ENCODE measurements at regions not wholly inside any gene's neighbourhood (a gene's known extent, or its start where the extent isn't known, plus 50 kb on each side); places are given as distances from the start of the nearest gene placed in this dataset.
A peak's percentile ranks its signal among the peaks of the same experiment; 100 is the strongest.

GRCh38 chr3:194030372-194030771, 105.6 kb upstream of the HES1 start:
- WGBS, 2 donors, result 35 to 45% methylated on average over 4 of the region's 4 CpGs
- peak; percentile 75 to 90 (median 88) for DNase-seq

GRCh38 chr3:194031349-194031748, 104.6 kb upstream of the HES1 start:
- WGBS, 2 donors, result 98 to 99% methylated on average over 7 to 9 of the region's 9 CpGs
- H3K4me1 ChIP-seq, result peaks cover 14% of the 10 kb centered on the region
- TF ChIP-seq CTCF (IDR thresholded peaks at IDR 0.05) (no peak), POLR2A (IDR thresholded peaks at IDR 0.05) (no peak)
- no peaks in the 10 kb centered on the region for H3K36me3 ChIP-seq (replicated peaks in 1 of 2; ENCODE audit: insufficient read depth in 1 of 2, low read depth in 2 of 2)
- H3K9me3 ChIP-seq, result no peaks in the 10 kb centered on the region
- no peak for ATAC-seq
- no peak overlapping the region for H3K27ac ChIP-seq
- intact Hi-C loops (cut with DNase I), result no loop called here
- no peak for DNase-seq
- no peak overlapping the region for H3K4me3 ChIP-seq
- H3K27me3 ChIP-seq, result no peaks in the 10 kb centered on the region

More at GRCh38 chr3:194030372-194030771, 105.6 kb upstream of the HES1 start:
- TF ChIP-seq CTCF (IDR thresholded peaks at IDR 0.05), result no peak
- TF ChIP-seq POLR2A (IDR thresholded peaks at IDR 0.05), result no peak
- Histone ChIP-seq H3K36me3 (replicated peaks in 1 of 2; ENCODE audit: insufficient read depth in 1 of 2, low read depth in 2 of 2) (no peaks in the 10 kb centered on the region), H3K27me3 (no peaks in the 10 kb centered on the region), H3K27ac (peak overlapping the region in 1 of 4 donors; percentile 12), H3K9me3 (no peaks in the 10 kb centered on the region), H3K4me3 (no peak overlapping the region), H3K4me1 (peaks cover 14% of the 10 kb centered on the region)
- intact Hi-C loops (cut with DNase I), result no loop called here
- peak; percentile 86 for ATAC-seq

GRCh38 chr3:194031867-194032635, 103.9 kb upstream of the HES1 start:
- Histone ChIP-seq H3K36me3 (replicated peaks in 1 of 2; ENCODE audit: insufficient read depth in 1 of 2, low read depth in 2 of 2) (no peaks in the 10 kb centered on the region), H3K4me1 (peaks cover 14% of the 10 kb centered on the region), H3K27ac (no peak overlapping the region), H3K4me3 (no peak overlapping the region), H3K27me3 (no peaks in the 10 kb centered on the region), H3K9me3 (no peaks in the 10 kb centered on the region)
- intact Hi-C loops (cut with DNase I), result no loop called here
- ATAC-seq (no peak), DNase-seq (peak in 1 of 4 donors; percentile 10)
- 83 to 85% methylated on average over 12 of the region's 12 CpGs for WGBS, 2 donors
- TF ChIP-seq CTCF (IDR thresholded peaks at IDR 0.05) (no peak), POLR2A (IDR thresholded peaks at IDR 0.05) (no peak)

DNA sequence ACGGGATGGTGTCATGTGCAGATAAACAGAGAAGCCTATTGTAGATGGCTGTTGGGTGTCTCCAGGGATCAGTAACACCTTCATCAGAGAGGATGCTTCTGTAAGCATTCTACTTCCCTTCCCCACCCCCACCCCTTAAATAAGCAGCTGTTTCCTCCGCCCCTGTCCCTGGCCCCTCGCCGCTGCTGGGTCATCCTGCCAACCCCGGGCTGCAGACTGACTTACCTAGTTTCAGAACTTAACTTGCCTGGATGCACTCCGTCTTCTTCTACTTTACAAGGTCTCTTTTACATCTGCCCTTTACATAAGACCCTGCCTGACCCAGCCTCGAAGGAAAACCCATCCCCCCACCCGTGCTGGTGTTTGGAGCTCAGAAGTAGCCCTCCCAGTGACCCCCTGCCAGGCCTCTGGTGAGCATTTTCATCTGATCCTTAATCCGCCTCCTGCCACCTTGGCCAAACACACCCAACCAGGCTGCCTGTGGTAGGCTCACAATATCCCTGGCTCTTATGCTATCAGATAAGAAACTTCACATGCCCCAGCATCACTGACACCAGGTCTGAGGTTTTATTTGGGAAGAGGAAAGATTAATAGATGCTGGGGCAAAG, 103.0 kb upstream of the HES1 start:
- no peak overlapping the region for H3K27ac ChIP-seq
- DNase-seq, result no peak
- H3K9me3 ChIP-seq, result no peaks in the 10 kb centered on the region
- H3K4me1 ChIP-seq, result peaks cover 14% of the 10 kb centered on the region
- WGBS, 2 donors, result 70 to 72% methylated on average over 9 of the region's 9 CpGs
- intact Hi-C loops (cut with DNase I), result no loop called here
- no peaks in the 10 kb centered on the region for H3K27me3 ChIP-seq
- TF ChIP-seq POLR2A (IDR thresholded peaks at IDR 0.05), result no peak
- TF ChIP-seq CTCF (IDR thresholded peaks at IDR 0.05), result no peak
- no peak overlapping the region for H3K4me3 ChIP-seq
- no peak for ATAC-seq
- no peaks in the 10 kb centered on the region for H3K36me3 ChIP-seq (replicated peaks in 1 of 2; ENCODE audit: insufficient read depth in 1 of 2, low read depth in 2 of 2)
